ENCODE measurements at regions not wholly inside any gene's neighbourhood (a gene's known extent, or its start where the extent isn't known, plus 50 kb on each side); places are given as distances from the start of the nearest gene placed in this dataset.
"Not testable (repeated sequence)": the region's sequence is repeated elsewhere in the genome, so short reads cannot be mapped to it uniquely, and the experiment has no call there.

DNA sequence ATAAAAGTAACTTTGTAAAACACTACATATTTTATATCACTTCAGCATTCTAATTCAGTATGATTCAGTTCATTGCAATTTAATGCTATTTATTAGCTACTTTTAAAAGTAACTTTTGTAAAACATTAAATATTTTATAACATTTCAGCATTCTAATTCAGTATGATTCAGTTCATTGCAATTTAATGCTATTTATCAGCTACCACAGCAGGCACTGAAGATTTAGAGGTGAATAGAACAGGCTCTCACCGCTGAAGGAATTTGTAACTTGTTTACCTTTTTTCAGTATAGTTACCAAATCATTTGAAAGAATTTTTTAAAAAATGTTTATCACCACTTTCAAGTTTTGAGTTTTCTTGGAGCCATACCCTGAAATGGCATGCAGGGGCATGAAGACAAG lies 266.4 kb upstream of the DAB2 start:
- in situ Hi-C loops (cut with MboI; ENCODE audit: low pct_ligation_motif_present in 1 of 4, low pct_unique_long_range_greater_than_20kb in 1 of 4, low sequenced_read_pairs in 3 of 4): no loop called here
- 89 to 95% methylated on average over 1 of the region's 1 CpG for WGBS, 2 donors (ENCODE audit: low coverage in 1 of 2)
- H3K4me1 ChIP-seq: peaks cover 0 to 12% (median 2%) of the 10 kb centered on the region in 4 donors
- no peak overlapping the region for H3K4me3 ChIP-seq
- DNase-seq: no peak
- TF ChIP-seq, protein P1, sequence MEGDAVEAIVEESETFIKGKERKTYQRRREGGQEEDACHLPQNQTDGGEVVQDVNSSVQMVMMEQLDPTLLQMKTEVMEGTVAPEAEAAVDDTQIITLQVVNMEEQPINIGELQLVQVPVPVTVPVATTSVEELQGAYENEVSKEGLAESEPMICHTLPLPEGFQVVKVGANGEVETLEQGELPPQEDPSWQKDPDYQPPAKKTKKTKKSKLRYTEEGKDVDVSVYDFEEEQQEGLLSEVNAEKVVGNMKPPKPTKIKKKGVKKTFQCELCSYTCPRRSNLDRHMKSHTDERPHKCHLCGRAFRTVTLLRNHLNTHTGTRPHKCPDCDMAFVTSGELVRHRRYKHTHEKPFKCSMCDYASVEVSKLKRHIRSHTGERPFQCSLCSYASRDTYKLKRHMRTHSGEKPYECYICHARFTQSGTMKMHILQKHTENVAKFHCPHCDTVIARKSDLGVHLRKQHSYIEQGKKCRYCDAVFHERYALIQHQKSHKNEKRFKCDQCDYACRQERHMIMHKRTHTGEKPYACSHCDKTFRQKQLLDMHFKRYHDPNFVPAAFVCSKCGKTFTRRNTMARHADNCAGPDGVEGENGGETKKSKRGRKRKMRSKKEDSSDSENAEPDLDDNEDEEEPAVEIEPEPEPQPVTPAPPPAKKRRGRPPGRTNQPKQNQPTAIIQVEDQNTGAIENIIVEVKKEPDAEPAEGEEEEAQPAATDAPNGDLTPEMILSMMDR (IDR thresholded peaks at IDR 0.05): no peak
- TF ChIP-seq POLR2AphosphoS5 (IDR thresholded peaks at IDR 0.05) (no peak), POLR2A (IDR thresholded peaks at IDR 0.05) (no peak), EP300 (IDR thresholded peaks at IDR 0.05; ENCODE audit: low read depth) (no peak)
- no peak overlapping the region for H3K27ac ChIP-seq
- H3K27me3 ChIP-seq: no peaks in the 10 kb centered on the region
- no peaks in the 10 kb centered on the region for H3K36me3 ChIP-seq
- H3K9me3 ChIP-seq: peaks cover 0 to 6% of the 10 kb centered on the region in 2 donors
- intact Hi-C loops (cut with DNase I; ENCODE audit: low total_unique reads): no loop called here

DNA sequence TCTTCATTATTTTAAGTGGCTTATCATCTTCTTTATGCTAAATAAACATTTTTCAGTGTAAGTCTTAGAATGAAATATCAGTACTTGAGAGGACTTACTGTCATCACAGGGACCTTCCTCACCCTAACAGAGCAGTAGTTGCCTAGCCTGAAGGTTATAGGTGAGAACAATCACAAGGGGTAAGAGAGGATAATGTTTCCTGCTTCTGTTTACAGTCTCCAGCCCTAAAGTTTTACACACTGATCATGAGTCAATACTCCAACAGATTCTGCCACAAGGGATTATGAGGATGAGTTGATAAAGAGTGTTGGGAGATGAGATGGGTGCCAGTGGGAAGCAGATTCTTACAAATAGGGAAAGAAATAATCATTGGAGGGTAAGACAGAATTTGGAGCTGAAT lies 265.1 kb upstream of the DAB2 start:
- no peak overlapping the region for H3K4me3 ChIP-seq
- TF ChIP-seq, protein P1 (IDR thresholded peaks at IDR 0.05): no peak
- TF ChIP-seq POLR2AphosphoS5 (IDR thresholded peaks at IDR 0.05) (no peak), POLR2A (IDR thresholded peaks at IDR 0.05) (no peak), EP300 (IDR thresholded peaks at IDR 0.05; ENCODE audit: low read depth) (no peak)
- in situ Hi-C loops (cut with MboI; ENCODE audit: low pct_ligation_motif_present in 1 of 4, low pct_unique_long_range_greater_than_20kb in 1 of 4, low sequenced_read_pairs in 3 of 4): no loop called here
- intact Hi-C loops (cut with DNase I; ENCODE audit: low total_unique reads): no loop called here
- peaks cover 0 to 12% (median 2%) of the 10 kb centered on the region in 4 donors for H3K4me1 ChIP-seq
- H3K27ac ChIP-seq: peak overlapping the region in 1 of 4 donors; percentile 21
- H3K9me3 ChIP-seq: peaks cover 0 to 6% of the 10 kb centered on the region in 2 donors
- no peak for DNase-seq
- no peaks in the 10 kb centered on the region for H3K36me3 ChIP-seq
- no peaks in the 10 kb centered on the region for H3K27me3 ChIP-seq

DNA sequence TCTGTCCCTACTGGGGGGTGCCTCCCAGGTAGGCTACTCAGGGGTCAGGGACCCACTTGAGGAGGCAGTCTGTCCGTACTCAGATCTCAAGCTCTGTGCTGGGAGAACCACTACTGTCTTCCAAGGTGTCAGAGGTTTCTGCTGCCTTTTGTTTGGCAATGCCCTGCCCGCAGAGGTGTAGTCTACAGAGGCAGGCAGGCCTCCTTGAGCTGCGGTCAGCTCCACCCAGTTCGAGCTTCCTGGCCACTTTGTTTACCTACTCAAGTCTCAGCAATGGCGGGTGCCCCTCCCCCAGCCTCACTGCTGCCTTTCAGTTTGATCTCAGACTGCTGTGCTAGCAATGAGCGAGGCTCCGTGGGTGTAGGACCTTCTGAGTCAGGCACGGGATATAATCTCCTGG lies 263.1 kb upstream of the DAB2 start:
- WGBS, 2 donors (ENCODE audit: low coverage in 1 of 2): 90% methylated on average over 6 of the region's 8 CpGs; no CpG with 5 or more reads in 1 of the 2 donors
- DNase-seq; H3K9me3 ChIP-seq; H3K36me3 ChIP-seq; in situ Hi-C loops (cut with MboI; ENCODE audit: low pct_ligation_motif_present in 1 of 4, low pct_unique_long_range_greater_than_20kb in 1 of 4, low sequenced_read_pairs in 3 of 4); H3K27ac ChIP-seq; H3K27me3 ChIP-seq; intact Hi-C loops (cut with DNase I; ENCODE audit: low total_unique reads); H3K4me3 ChIP-seq: not testable (repeated sequence)
- peaks cover 0 to 12% (median 2%) of the 10 kb centered on the region in 4 donors for H3K4me1 ChIP-seq

DNA sequence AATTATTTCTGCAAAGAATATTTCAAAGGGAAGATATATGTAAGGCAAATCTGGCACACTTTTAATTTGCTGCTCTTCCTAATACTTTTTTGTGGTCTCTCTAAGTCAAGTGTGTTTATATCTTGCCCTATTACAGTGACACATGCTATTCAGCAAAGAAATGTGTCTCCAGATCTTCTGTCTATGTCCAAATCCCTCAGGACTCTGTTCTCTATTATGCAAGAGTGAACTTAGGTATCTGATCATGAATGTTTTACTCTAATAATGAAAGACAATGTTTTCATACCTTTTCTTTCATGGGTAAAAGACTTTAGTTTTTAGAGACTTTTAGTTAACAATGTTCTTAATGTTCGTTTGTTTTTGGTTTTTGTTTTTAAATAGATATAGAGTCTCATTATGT lies 255.4 kb upstream of the DAB2 start:
- Histone ChIP-seq H3K9me3 (no peaks in the 10 kb centered on the region), H3K27ac (no peak overlapping the region), H3K27me3 (no peaks in the 10 kb centered on the region), H3K4me1 (peaks cover 0 to 22% (median 6%) of the 10 kb centered on the region in 4 donors), H3K4me3 (no peak overlapping the region), H3K36me3 (no peaks in the 10 kb centered on the region)
- in situ Hi-C loops (cut with MboI; ENCODE audit: low pct_ligation_motif_present in 1 of 4, low pct_unique_long_range_greater_than_20kb in 1 of 4, low sequenced_read_pairs in 3 of 4) (no loop called here), intact Hi-C loops (cut with DNase I; ENCODE audit: low total_unique reads) (no loop called here)
- WGBS, 2 donors (ENCODE audit: low coverage in 1 of 2): 67 to 88% methylated on average over 1 of the region's 1 CpG
- TF ChIP-seq, protein P1 (IDR thresholded peaks at IDR 0.05): no peak
- no peak for TF ChIP-seq POLR2A (IDR thresholded peaks at IDR 0.05)
- no peak for TF ChIP-seq POLR2AphosphoS5 (IDR thresholded peaks at IDR 0.05)
- no peak for TF ChIP-seq EP300 (IDR thresholded peaks at IDR 0.05; ENCODE audit: low read depth)
- no peak for DNase-seq

DNA sequence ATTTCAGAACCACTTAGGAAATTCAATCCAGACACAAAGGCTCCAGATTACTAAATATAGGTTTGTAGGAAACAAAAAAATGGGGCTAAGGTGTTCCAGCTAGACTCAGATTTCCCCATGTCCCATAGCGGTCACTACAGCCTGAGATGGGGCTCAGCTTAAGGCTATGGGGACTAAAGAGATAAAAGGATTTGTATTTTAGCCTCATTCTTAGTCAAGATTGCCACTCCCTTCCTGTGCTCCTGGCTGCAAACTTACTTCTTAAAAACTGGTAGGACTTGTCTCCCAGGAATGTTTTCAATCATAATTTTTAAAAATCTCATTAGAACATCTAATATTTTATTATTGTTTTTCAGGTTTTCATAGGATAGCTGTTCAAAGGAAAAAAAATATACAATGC lies 253.8 kb upstream of the DAB2 start:
- intact Hi-C loops (cut with DNase I; ENCODE audit: low total_unique reads): no loop called here
- TF ChIP-seq, protein P1 (IDR thresholded peaks at IDR 0.05): no peak
- TF ChIP-seq EP300 (IDR thresholded peaks at IDR 0.05; ENCODE audit: low read depth): no peak
- no peak for TF ChIP-seq POLR2AphosphoS5 (IDR thresholded peaks at IDR 0.05)
- TF ChIP-seq POLR2A (IDR thresholded peaks at IDR 0.05): no peak
- 84% methylated on average over 1 of the region's 1 CpG; no CpG with 5 or more reads in 1 of the 2 donors for WGBS, 2 donors (ENCODE audit: low coverage in 1 of 2)
- in situ Hi-C loops (cut with MboI; ENCODE audit: low pct_ligation_motif_present in 1 of 4, low pct_unique_long_range_greater_than_20kb in 1 of 4, low sequenced_read_pairs in 3 of 4): no loop called here
- Histone ChIP-seq H3K27ac (peak overlapping the region in 1 of 4 donors; percentile 40), H3K4me1 (peaks cover 0 to 32% (median 12%) of the 10 kb centered on the region in 4 donors), H3K27me3 (no peaks in the 10 kb centered on the region), H3K9me3 (no peaks in the 10 kb centered on the region), H3K4me3 (no peak overlapping the region), H3K36me3 (no peaks in the 10 kb centered on the region)
- no peak for DNase-seq

Measured in transverse colon (tissue), 4 donors.